Activated naive CD8-positive, alpha-beta T cell treated with anti-CD3 and anti-CD28 coated beads for 36 hours (primary cell): ENCODE measurements at regions not wholly inside any gene's neighbourhood (a gene's known extent, or its start where the extent isn't known, plus 50 kb on each side); places are given as distances from the start of the nearest gene placed in this dataset.

Experiments used
- DNase-seq: peaks from one replicate; pipeline ENCODE4 v3.0.0; 2021
- H3K27ac Mint-ChIP-seq: one replicate; pipeline ENCODE4 v1.8.0; 2022; ENCODE audit warnings: mild to moderate bottlenecking, moderate library complexity, mixed read lengths
- H3K27me3 Mint-ChIP-seq: one replicate; pipeline ENCODE4 v1.8.0; 2022; ENCODE audit warnings: mild to moderate bottlenecking, mixed read lengths
- H3K36me3 Mint-ChIP-seq: one replicate; pipeline ENCODE4 v1.8.0; 2021; ENCODE audit warnings: mild to moderate bottlenecking, mixed read lengths
- H3K4me1 Mint-ChIP-seq: one replicate; pipeline ENCODE4 v1.8.0; 2021; ENCODE audit warnings: mixed read lengths
- H3K4me3 Mint-ChIP-seq: one replicate; pipeline ENCODE4 v1.8.0; 2022; ENCODE audit warnings: mild to moderate bottlenecking, moderate library complexity, mixed read lengths
- H3K9me3 Mint-ChIP-seq: one replicate; pipeline ENCODE4 v1.8.0; 2022; ENCODE audit warnings: mixed read lengths

DNA sequence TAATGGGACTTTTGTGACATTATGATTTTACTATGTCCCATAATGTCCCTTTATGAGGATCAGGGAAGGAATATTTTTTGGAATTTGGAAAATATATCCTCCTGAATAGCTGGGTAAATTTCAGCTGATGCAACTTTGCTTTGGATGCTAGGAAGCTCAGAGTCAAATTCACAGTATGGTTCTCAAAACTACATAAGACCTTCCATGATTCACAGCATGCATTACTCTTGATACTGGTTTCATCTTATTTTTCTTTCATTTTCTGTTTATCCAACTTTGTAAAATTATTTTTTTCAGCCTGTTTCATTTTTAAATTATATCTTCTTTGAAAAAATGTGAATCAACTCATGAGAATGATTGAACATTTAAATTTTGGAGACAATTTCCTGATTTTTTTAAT lies 160.2 kb downstream of the ATP6V1G3 start:
- H3K4me3 Mint-ChIP-seq = no peak overlapping the region
- peaks cover 16% of the 10 kb centered on the region for H3K4me1 Mint-ChIP-seq
- peak overlapping the region; percentile 7 for H3K27ac Mint-ChIP-seq
- H3K27me3 Mint-ChIP-seq = no peaks in the 10 kb centered on the region
- peaks cover 3% of the 10 kb centered on the region for H3K36me3 Mint-ChIP-seq
- no peak for DNase-seq
- peaks cover 9% of the 10 kb centered on the region for H3K9me3 Mint-ChIP-seq

GRCh38 chr1:198377702-198378101 lies 162.8 kb downstream of the ATP6V1G3 start:
- Mint-ChIP-seq H3K36me3 (peaks cover 3% of the 10 kb centered on the region), H3K27ac (no peak overlapping the region), H3K4me3 (no peak overlapping the region), H3K9me3 (peaks cover 16% of the 10 kb centered on the region), H3K27me3 (no peaks in the 10 kb centered on the region), H3K4me1 (peaks cover 19% of the 10 kb centered on the region)
- no peak for DNase-seq

- Mint-ChIP-seq H3K4me3 (no peak overlapping the region), H3K27me3 (no peaks in the 10 kb centered on the region), H3K4me1 (peaks cover 6% of the 10 kb centered on the region), H3K9me3 (peaks cover 21% of the 10 kb centered on the region), H3K27ac (no peak overlapping the region), H3K36me3 (peaks cover 7% of the 10 kb centered on the region)
- no peak for DNase-seq
Observed at GRCh38 chr1:198374288-198374687, 166.2 kb downstream of the ATP6V1G3 start.

DNA sequence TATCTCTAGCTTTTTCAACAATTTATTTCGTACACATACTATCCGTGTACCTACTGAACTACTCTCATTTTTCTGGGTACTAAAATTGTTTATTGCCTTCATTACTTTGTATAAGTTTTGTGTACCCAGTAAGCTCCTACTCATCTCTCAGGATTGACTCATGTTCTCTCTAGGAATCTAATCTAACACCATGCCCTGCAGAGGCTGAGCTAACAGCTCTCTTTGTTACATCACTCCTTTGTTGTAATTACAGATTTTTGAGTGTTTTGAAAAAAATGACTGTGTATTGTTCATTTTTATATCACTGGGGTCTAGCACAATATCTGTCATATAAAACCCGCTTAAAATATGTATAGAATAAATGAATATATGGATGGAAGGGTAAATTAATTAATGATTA lies 167.1 kb downstream of the ATP6V1G3 start:
- Mint-ChIP-seq H3K4me1 (peaks cover 5% of the 10 kb centered on the region), H3K4me3 (no peak overlapping the region), H3K9me3 (peaks cover 22% of the 10 kb centered on the region), H3K27me3 (no peaks in the 10 kb centered on the region), H3K36me3 (peaks cover 11% of the 10 kb centered on the region), H3K27ac (no peak overlapping the region)
- no peak for DNase-seq
